NB4 (cell line): ENCODE measurements at regions not wholly inside any gene's neighbourhood (a gene's known extent, or its start where the extent isn't known, plus 50 kb on each side); places are given as distances from the start of the nearest gene placed in this dataset.

ENCODE experiments used
- MYC ChIP-seq: IDR thresholded peaks from 2 replicates; pipeline ENCODE4 v1.6.1; 2011; ENCODE audit warnings: low read depth, low read length
- POLR2A ChIP-seq: IDR thresholded peaks from 2 replicates; pipeline ENCODE4 v1.6.1; 2011; ENCODE audit warnings: mild to moderate bottlenecking; ENCODE audit not compliant: insufficient read length; ENCODE audit errors: extremely low read depth
- TF ChIP-seq, protein P1 (sequence below): IDR thresholded peaks from one replicate; pipeline ENCODE4 v1.5.1; 2012; ENCODE audit warnings: low read depth, low read length
- TF ChIP-seq, protein P2 (sequence below): IDR thresholded peaks from 2 replicates; pipeline ENCODE4 v1.6.1; 2011; ENCODE audit warnings: low read depth, low read length

DNA sequence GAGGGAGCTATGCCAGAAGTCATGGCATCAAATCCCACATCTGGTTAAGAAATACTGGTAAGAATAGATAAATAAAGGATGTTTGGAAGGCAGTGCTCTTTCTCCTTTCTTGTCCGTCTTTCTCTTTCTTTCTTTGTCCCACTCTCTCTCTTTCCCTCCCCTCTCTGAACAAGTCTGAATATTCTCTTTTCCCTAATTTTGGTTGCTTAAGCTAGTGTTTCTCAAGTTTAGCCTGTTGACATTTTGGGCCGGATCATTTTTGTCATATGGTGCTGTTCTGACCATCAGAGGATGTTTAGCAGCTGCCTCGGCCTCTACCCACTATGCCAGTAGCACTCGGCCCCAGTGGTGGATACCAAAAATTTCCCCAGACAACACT is 405.3 kb upstream of the C2CD4B start:
- TF ChIP-seq, protein P1, sequence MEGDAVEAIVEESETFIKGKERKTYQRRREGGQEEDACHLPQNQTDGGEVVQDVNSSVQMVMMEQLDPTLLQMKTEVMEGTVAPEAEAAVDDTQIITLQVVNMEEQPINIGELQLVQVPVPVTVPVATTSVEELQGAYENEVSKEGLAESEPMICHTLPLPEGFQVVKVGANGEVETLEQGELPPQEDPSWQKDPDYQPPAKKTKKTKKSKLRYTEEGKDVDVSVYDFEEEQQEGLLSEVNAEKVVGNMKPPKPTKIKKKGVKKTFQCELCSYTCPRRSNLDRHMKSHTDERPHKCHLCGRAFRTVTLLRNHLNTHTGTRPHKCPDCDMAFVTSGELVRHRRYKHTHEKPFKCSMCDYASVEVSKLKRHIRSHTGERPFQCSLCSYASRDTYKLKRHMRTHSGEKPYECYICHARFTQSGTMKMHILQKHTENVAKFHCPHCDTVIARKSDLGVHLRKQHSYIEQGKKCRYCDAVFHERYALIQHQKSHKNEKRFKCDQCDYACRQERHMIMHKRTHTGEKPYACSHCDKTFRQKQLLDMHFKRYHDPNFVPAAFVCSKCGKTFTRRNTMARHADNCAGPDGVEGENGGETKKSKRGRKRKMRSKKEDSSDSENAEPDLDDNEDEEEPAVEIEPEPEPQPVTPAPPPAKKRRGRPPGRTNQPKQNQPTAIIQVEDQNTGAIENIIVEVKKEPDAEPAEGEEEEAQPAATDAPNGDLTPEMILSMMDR: no peak
- TF ChIP-seq, protein P2, sequence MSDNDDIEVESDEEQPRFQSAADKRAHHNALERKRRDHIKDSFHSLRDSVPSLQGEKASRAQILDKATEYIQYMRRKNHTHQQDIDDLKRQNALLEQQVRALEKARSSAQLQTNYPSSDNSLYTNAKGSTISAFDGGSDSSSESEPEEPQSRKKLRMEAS: no peak
- TF ChIP-seq POLR2A: no peak
- TF ChIP-seq MYC: no peak
